ENCODE measurements at regions not wholly inside any gene's neighbourhood (a gene's known extent, or its start where the extent isn't known, plus 50 kb on each side); places are given as distances from the start of the nearest gene placed in this dataset.

DNA sequence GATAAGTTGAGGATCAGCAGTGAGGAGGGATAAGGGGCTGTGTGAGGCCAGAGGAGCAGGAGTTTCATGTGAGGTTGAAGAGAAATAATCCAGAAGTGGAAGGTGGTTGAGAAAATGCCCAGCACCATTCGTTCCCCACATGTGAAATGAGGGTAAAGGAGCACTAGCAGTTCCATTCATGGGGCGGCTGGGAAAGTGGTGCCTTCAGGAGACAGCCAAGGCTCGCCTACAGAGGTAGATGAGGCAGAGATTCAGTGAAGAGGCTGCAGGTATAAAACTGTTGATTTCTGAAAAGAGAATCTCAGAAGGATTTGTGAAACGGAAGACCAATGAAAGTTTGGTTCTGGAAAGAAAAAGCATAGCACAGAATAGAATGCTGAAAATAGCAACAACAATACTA lies 272.6 kb downstream of the MSX2 start:
- TF ChIP-seq, protein P1, sequence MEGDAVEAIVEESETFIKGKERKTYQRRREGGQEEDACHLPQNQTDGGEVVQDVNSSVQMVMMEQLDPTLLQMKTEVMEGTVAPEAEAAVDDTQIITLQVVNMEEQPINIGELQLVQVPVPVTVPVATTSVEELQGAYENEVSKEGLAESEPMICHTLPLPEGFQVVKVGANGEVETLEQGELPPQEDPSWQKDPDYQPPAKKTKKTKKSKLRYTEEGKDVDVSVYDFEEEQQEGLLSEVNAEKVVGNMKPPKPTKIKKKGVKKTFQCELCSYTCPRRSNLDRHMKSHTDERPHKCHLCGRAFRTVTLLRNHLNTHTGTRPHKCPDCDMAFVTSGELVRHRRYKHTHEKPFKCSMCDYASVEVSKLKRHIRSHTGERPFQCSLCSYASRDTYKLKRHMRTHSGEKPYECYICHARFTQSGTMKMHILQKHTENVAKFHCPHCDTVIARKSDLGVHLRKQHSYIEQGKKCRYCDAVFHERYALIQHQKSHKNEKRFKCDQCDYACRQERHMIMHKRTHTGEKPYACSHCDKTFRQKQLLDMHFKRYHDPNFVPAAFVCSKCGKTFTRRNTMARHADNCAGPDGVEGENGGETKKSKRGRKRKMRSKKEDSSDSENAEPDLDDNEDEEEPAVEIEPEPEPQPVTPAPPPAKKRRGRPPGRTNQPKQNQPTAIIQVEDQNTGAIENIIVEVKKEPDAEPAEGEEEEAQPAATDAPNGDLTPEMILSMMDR (conservative IDR thresholded peaks at IDR 0.05; ENCODE audit: low read length): no peak
- no peak for TF ChIP-seq EZH2phosphoT487 (IDR thresholded peaks at IDR 0.05; ENCODE audit: borderline replicate concordance)
